GM12875 (cell line): ENCODE measurements at regions not wholly inside any gene's neighbourhood (a gene's known extent, or its start where the extent isn't known, plus 50 kb on each side); places are given as distances from the start of the nearest gene placed in this dataset.

Experiments used
- H3K4me3 ChIP-seq: one replicate; pipeline ENCODE4 v1.5.1; 2011; ENCODE audit warnings: low read depth, low read length, control low read depth
- TF ChIP-seq, protein P1 (sequence below): IDR thresholded peaks from 2 replicates; pipeline ENCODE4 v1.5.1; 2011; ENCODE audit warnings: low read depth, mild to moderate bottlenecking, control low read depth, inconsistent platforms, low read length, moderate library complexity, borderline replicate concordance; ENCODE audit not compliant: insufficient read depth

DNA sequence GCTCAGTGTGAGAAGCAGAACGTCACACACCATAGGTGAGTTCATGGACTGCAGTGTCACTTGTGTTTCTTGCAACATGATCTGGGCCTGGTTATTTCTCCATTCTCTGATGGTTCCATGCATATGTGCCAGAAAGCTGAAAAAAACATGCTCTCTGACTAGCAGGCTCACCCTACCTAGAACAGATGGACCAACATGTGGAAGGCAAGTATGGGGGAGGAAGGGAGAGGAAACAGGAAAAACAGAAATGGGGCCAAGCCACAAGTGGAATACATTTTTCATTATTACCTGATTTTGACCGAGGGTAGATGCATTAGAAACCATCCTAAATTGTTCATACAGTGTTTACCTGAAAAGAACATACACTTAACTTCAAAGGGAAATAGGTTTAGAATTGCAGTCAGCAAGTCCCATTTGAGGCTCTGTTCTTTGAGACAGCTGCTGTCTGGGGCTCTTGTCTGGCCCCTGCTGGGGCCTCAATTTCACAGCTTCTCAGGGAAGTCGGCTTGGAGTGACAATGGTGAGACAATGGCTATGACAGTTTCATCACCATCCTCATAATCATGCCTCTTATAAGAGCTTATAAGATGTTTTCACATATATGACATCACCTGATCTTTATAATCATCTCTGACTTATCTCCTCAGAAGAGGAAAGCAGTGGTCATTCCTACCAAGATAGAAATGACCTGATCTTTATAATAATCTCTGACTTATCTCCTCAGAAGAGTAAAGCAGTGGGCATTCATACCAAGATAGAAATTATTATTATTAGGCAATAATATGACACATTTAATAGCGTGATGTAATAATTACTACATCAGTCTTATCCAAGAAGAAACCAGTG, 327.3 kb downstream of the SIPA1L2 start:
- H3K4me3 ChIP-seq, result no peak overlapping the region
- TF ChIP-seq, protein P1, sequence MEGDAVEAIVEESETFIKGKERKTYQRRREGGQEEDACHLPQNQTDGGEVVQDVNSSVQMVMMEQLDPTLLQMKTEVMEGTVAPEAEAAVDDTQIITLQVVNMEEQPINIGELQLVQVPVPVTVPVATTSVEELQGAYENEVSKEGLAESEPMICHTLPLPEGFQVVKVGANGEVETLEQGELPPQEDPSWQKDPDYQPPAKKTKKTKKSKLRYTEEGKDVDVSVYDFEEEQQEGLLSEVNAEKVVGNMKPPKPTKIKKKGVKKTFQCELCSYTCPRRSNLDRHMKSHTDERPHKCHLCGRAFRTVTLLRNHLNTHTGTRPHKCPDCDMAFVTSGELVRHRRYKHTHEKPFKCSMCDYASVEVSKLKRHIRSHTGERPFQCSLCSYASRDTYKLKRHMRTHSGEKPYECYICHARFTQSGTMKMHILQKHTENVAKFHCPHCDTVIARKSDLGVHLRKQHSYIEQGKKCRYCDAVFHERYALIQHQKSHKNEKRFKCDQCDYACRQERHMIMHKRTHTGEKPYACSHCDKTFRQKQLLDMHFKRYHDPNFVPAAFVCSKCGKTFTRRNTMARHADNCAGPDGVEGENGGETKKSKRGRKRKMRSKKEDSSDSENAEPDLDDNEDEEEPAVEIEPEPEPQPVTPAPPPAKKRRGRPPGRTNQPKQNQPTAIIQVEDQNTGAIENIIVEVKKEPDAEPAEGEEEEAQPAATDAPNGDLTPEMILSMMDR, result no peak

DNA sequence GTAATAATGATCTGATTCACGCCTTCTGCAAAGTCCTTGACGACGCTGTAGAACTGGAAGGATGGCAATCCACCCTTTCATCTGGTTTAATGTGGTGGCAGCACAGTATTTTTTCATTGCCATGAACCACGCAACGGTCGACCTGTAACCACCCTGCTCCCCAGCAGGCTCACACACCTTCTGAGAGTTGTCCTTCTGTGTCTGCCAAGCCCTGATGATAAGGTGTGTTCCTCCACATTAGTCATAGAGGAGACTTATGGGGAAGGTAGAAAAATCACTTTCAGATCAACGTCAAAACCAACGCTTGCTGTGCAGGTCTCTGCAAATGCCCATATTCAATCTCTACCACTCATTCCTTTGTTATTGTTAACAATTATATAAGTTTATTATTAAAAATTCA, 328.7 kb downstream of the SIPA1L2 start:
- TF ChIP-seq, protein P1, result no peak
- no peak overlapping the region for H3K4me3 ChIP-seq

DNA sequence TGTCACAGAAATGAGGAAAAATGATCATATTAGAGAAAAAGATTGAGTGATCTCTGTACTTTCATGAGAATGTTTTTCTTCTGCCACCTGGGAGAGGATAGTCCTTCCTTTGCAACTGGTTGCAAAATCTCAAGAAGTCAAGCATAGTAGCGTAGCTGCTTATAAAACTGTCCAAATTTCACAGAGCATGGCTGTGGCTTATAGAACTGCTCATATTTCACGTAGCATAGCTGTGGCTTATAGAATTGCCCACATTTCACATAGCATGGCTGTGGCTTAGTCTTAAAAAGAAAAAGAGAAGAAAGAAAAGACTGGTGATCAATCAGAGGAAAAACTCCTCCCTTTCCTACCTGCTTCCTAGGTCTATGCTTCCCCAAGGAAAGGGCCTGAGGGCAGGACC, 329.5 kb downstream of the SIPA1L2 start:
- TF ChIP-seq, protein P1, result no peak

DNA sequence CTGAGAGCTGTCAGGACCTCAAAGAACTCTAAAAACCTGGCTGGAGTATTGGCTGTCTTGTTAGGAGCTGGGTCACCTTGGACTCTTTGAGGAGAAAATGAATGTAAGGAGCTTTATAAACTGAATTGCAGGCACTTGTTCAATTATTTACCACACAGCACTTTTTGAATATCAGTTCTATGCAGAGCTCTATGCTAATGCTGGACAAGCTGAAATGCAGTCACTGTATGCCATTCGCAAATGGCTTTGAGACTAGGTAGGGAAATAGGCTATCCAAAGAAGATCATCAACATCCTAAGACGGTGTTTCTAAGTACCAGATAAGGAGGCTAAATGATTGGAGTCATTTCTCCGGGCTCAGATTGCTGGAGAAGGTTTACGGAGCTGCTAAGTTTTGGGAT, 333.5 kb downstream of the SIPA1L2 start:
- H3K4me3 ChIP-seq, result no peak overlapping the region

More for the DNA sequence above, 329.5 kb downstream of the SIPA1L2 start:
- H3K4me3 ChIP-seq, result no peak overlapping the region

DNA sequence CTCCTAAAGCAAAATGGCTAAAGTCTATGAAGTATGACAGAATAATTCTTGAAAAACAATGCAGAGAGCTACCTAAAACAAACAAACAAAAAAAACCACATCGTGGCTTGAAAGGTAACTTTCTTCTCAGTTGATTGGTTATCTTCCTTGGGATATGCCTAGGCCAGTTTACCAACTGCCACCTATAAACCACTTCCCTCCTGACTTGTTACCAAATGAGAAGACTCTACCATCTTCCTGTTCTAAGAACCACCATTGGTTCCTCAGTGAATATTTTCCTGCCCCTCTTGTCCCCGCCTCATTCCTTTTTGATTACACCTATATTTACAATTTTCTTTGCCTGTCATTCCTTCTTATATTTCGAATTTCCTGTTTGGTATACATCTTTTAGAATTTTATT, 336.6 kb downstream of the SIPA1L2 start:
- H3K4me3 ChIP-seq, result no peak overlapping the region
- TF ChIP-seq, protein P1, result no peak

More for the DNA sequence above, 333.5 kb downstream of the SIPA1L2 start:
- TF ChIP-seq, protein P1, result no peak

DNA sequence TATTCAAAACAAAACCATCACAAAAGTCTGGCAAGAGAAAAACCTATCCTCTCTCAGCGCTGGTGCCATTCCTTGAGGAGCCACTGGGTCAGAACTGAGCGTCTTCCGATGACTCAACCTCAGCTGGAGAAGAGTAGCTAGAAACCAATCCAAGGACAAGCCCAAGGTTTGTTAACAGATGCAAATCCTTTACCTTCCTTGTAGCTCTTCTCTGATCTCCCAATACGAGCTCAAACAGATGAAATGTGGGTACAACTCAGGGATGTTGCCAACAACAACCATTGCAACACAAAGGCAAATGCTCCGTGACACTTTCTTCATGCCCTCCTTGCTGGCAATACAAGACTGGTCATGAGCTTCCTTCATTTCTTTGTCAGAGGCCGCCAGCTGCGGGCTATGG, 337.1 kb downstream of the SIPA1L2 start:
- TF ChIP-seq, protein P1, result no peak
- H3K4me3 ChIP-seq, result no peak overlapping the region

DNA sequence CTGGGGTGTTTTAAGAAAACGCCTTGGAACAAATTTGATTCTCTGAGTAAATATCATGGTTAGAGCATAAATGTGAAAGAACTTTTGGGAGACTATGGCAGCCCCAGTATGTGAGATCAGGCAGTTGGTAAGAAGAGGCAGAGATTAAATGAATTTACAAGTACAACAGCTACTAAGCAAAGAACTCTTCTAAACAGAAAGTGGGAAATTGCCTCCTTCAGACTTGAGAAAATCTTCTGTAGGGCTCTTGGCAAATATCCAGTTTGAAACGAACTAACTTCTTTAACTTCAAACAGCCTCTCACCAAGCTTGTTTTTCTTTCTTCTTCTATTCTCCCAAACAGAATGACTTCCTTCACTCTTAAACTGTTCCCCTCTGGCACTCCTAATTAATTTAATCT, 337.7 kb downstream of the SIPA1L2 start:
- TF ChIP-seq, protein P1, result no peak
- H3K4me3 ChIP-seq, result no peak overlapping the region
